HG03520 (cell line): ENCODE measurements at regions not wholly inside any gene's neighbourhood (a gene's known extent, or its start where the extent isn't known, plus 50 kb on each side); places are given as distances from the start of the nearest gene placed in this dataset.

Experiments
- ATAC-seq: cut with Tn5 transposase; IDR thresholded peaks from one replicate; pipeline ENCODE4 v1.9.1; 2021; ENCODE audit warnings: mild to moderate bottlenecking, moderate library complexity; ENCODE audit not compliant: unreplicated experiment

- no peak for ATAC-seq
These were observed 356.0 kb upstream of the ISL1 start for GRCh38 chr5:51027271-51027670.

- no peak for ATAC-seq
These were observed 354.9 kb upstream of the ISL1 start for GRCh38 chr5:51028394-51028793.

GRCh38 chr5:51033215-51033614, 350.0 kb upstream of the ISL1 start:
- ATAC-seq = no peak

GRCh38 chr5:51034222-51034901, 348.9 kb upstream of the ISL1 start:
- no peak for ATAC-seq

GRCh38 chr5:51039424-51040329, 343.6 kb upstream of the ISL1 start:
- ATAC-seq = no peak

GRCh38 chr5:51043745-51044144, 339.5 kb upstream of the ISL1 start:
- no peak for ATAC-seq

- ATAC-seq = no peak
These were observed 335.9 kb upstream of the ISL1 start for GRCh38 chr5:51047369-51047768.

- no peak for ATAC-seq
These were observed 329.9 kb upstream of the ISL1 start for GRCh38 chr5:51053361-51053760.

- ATAC-seq = no peak
These were observed 322.3 kb upstream of the ISL1 start for GRCh38 chr5:51060953-51061352.

GRCh38 chr5:51072937-51073336, 310.3 kb upstream of the ISL1 start:
- no peak for ATAC-seq

- ATAC-seq = no peak
These were observed 300.5 kb upstream of the ISL1 start for GRCh38 chr5:51082741-51083140.

GRCh38 chr5:51091816-51092215, 291.4 kb upstream of the ISL1 start:
- ATAC-seq = no peak

- no peak for ATAC-seq
These were observed 287.8 kb upstream of the ISL1 start for GRCh38 chr5:51095486-51095885.

- ATAC-seq = no peak
These were observed 286.4 kb upstream of the ISL1 start for GRCh38 chr5:51096859-51097258.

GRCh38 chr5:51099173-51099853, 283.9 kb upstream of the ISL1 start:
- ATAC-seq = no peak

GRCh38 chr5:51104556-51104955, 278.7 kb upstream of the ISL1 start:
- no peak for ATAC-seq

GRCh38 chr5:51109786-51110410, 273.4 kb upstream of the ISL1 start:
- ATAC-seq = no peak

- ATAC-seq = no peak
These were observed 252.0 kb upstream of the ISL1 start for GRCh38 chr5:51131266-51131665.

GRCh38 chr5:51138164-51138563, 245.1 kb upstream of the ISL1 start:
- no peak for ATAC-seq

- no peak for ATAC-seq
These were observed 234.8 kb upstream of the ISL1 start for GRCh38 chr5:51148437-51148836.

- ATAC-seq = no peak
These were observed 227.0 kb upstream of the ISL1 start for GRCh38 chr5:51156222-51156621.
